ENCODE measurements at regions not wholly inside any gene's neighbourhood (a gene's known extent, or its start where the extent isn't known, plus 50 kb on each side); places are given as distances from the start of the nearest gene placed in this dataset.

GRCh38 chr3:181213347-181213746 is 223.8 kb upstream of the DNAJC19 start:
- TF ChIP-seq ZNF274 (IDR thresholded peaks at IDR 0.05; ENCODE audit: low read depth, low read length) (no peak), YY1 (IDR thresholded peaks at IDR 0.05; ENCODE audit: insufficient read depth, insufficient read length) (no peak), SUZ12 (IDR thresholded peaks at IDR 0.05; ENCODE audit: extremely low read depth, insufficient read depth, insufficient read length) (no peak)

Data from NT2/D1 (cell line).